GM19438 (cell line): ENCODE measurements at regions not wholly inside any gene's neighbourhood (a gene's known extent, or its start where the extent isn't known, plus 50 kb on each side); places are given as distances from the start of the nearest gene placed in this dataset.
"Not testable (repeated sequence)": the region's sequence is repeated elsewhere in the genome, so short reads cannot be mapped to it uniquely, and the experiment has no call there.

Experiments
- ATAC-seq: cut with Tn5 transposase; IDR thresholded peaks from one replicate; pipeline ENCODE4 v1.9.1; 2021; ENCODE audit warnings: low read depth; ENCODE audit not compliant: unreplicated experiment

DNA sequence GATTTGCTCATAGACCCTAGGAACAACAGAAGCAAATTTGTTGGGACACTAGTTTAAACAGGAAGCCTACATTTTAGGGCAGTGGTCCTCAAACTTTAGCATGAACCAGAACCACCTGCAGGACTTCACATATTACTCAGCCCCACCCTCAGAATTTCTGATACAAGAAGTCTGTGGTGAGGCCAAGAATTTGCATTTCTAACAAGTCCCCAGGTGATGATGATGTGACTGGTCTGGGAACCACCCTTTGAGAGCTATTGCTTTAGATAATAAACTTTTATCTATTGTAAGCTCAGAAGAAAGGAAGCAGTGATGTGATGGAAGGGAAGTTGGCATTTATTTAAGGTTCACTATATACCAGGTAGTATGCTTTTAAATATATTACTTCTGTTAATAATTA is 194.0 kb downstream of the FAM181B start:
- ATAC-seq, result no peak

DNA sequence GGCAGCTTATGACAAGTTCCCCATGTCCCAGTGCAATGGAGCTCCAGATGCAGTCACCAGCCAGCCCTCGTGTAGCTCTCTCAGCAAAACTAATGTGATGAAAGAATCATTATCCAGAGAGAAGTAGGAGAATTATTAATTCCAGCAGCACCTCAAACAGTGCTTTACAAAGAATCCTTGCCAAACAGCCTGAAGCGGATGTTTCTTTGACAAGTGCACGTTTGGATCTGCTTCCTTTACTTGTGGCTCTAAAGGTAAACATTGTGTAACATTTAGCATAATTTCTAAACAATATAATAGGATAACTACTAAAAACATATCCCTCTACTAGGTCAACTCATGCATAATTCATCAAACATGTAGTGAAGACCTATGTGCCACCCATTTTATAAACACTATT is 197.0 kb downstream of the FAM181B start:
- ATAC-seq, result no peak

DNA sequence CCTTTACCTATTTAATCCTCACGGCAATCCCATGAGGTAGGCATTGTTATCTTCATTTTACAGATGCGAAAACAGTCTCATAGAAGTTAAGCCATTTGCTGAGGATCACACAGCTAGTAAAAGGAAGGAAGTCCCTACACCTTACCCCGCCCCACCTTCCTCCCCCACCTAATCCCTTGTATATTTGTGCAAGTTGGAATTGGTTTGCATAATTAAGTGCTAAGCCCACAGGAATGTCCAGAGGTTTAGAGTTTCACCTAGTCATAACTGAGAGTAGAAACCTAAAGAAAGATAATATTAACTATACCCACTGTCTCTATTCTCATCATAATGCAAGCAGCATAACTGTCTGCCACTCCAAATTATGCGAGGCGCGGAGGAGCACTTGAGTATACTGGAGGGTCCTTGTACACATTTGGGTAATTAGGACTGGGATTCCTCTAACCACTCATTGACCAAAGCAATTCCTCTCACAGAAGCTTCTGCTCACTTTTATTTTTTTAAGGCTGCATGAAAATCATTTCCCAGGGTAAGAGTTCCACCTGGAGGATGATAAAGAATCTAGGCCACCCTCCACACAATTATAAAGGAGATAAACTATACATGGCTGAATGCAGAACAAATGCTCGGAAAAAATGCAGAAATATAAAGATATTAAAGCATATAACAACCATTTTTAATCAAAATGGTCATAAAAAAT is 199.9 kb downstream of the FAM181B start:
- ATAC-seq, result no peak

DNA sequence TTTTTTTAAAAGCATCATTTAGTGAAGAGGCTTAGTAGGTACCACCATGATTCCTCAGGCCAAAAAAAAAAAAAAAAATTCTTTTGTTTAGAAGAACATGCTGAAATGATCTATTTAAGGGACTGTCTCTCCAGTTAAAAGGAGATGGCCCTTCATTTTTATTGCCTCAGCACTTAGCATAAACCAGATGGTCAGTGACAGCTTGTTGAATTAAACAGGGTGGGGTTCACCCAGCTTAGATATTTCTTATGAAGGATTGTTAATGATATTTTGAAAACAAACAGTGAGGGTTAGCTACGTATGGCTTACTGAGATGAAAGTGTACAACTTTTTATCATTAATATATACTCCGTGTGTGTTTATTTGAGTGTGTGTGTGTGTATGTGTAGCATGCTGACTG is 203.7 kb downstream of the FAM181B start:
- no peak for ATAC-seq

DNA sequence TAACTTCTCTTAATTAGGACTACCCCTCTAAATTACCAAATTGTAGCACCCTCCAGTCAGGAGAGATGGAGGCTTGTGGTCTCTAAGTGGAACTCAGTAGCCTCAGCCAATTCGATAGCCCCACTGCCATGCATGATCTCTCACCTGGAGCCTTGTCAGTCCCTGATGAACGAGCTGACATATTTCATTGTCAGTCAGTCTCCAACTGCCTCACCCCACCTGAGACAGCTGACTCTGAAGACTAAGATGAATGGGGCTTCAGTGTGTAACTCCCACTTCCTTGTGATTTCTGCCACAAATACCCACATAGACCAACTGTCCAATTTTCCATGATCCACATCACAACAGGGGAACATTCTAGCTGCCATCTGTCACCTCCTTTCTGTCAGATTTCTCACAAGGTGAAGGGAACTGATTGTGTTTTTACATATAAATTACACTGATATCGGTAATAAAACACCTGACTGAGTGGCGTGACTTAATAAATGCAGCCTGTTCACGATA is 206.5 kb downstream of the FAM181B start:
- ATAC-seq, result no peak

DNA sequence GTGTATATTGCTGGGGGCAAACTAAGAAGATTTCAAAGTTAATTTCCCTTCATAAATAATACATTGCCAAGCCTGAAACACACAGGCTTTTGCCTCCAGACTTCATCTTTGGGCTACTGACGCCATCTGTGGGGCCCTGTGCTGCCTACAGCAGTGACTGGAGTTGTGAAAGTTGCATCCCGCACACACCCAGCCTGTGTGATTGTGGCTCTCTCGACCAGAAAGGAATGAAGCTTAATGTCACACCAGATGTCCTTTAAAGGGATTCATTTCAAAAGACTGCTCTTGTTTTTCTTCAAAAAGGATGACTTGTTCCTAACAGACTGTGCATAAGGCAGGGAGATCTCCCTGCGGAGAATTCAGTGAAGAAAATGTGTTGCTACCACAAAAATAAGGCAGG is 210.5 kb downstream of the FAM181B start:
- ATAC-seq, result no peak

DNA sequence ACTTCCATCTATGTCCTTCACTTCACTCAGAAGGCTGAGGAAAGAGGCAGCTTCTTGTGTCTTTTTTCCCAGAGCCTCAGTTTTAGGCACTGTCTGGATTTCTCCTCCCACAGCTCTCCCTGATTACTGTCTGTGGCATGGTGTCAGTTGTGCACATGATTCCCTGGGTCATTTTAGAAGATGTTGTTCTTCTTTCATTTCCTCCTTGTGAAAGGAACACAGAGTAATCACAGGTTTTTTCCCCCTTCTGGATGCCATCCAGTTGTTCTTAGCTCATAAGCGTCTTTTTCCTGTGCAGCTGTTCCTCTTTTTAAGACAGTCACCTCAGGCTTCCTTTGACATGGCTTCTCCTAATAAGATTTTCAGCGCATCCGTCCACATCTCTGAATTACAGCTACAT is 212.2 kb downstream of the FAM181B start:
- ATAC-seq, result no peak

DNA sequence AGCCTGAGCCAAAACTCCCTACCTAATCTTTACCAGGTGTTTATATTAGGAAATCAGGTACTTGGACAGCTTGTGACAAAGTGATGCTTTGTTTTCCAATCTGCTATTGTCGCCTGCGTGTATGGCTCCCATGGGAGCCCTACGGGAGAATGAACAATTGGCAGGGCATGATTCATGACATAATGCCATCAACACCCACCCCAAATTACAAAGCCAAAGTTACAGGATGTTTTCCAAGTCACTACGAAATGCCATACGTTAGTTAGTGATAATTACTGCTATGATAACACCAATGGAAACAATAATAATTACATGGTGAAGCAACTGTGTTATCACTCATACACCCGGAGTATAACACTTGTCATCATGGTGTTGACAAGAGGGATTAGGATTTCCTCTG is 226.4 kb downstream of the FAM181B start:
- no peak for ATAC-seq

DNA sequence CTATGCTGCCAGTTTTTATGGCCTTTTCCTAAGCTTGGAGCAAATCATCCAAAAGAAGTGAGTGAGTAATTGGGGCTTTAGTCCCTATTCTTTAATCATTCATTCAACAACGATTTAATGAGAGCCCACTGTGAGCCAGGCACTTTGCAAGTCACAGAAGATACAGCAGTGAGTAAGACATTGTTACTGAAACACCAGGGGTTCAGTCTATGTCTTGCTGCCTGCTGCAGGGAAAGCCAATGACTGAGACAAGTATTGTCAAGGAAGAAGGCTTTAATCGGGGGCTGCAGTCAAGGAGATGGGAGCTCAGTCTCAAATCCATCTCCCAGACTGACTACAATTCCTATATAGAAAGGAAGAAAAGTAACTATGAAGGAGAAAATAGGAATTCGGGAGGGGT is 228.3 kb downstream of the FAM181B start:
- no peak for ATAC-seq

DNA sequence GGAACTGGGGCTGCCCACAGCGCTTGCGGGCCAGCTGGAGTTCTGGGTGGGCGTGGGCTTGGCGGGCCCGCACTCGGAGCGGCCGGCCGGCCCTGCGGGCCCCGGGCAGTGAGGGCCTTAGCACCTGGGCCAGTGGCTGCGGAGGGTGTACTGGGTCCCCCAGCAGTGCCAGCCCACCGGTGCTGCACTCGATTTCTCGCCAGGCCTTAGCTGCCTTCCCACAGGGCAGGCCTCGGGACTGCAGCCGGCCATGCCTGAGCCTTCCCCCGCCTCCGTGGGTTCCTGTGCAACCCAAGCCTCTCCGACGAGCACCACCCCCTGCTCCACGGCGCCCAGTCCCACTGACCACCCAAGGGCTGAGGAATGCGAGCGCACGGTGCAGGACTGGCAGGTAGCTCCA is 232.5 kb downstream of the FAM181B start:
- not testable (repeated sequence) for ATAC-seq

DNA sequence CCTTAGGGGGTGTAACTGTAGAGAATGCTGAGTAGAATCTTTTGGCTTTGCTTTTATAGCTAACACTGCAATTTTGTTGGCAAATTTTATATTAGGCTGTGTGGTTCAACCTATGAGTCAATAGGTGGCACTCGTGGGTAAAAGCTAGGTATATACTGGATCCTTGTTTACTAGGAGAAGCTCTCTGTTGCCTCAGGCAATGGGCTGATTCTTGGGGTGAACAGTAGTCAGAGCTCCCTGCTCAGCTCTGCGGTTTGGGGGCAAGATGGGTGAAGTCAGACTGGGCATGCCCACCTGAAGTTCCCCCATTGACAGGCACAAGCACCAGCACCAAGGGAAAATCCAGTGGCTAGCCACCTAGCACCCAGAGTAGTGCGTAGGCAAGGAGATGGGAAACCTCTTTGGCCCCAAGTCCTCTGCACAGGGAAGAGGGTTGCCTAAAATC is 238.7 kb downstream of the FAM181B start:
- no peak for ATAC-seq

DNA sequence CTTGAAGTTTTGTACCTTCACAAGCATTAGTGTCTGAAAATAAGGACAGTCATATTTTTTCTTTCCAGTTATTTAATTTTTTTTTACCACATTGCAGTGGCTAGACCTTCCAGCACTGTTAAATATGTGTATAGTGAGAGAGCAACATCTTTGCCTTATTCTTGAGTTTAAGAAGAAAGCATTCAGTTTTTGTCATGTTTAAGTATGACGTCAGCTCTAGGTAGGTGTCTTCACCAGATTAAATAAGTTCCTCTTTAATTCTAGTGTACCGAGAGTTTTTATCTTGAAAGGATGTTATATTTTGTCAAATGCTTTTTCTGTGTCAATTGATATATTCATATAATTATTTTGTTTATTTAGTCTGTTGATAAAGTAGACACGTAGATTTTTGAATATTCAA is 258.8 kb downstream of the FAM181B start:
- no peak for ATAC-seq

DNA sequence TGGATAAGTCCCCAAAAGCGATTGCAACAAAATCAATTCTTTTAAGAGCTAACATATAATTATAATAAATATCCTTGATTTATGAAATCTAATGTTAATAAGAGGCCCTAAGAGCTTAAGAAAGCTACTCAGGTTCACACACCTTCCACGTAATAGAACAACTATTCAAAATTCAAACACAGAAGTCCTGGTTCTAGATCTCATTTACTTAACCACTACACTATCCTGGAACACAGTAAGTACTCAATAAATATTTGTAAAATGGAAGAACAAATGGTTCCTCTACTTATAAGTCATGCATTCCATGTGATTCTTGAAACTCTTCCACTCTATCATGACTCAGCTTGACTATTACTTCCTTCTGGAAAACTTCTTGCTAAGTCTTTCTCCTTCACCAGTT is 268.2 kb downstream of the FAM181B start:
- no peak for ATAC-seq

DNA sequence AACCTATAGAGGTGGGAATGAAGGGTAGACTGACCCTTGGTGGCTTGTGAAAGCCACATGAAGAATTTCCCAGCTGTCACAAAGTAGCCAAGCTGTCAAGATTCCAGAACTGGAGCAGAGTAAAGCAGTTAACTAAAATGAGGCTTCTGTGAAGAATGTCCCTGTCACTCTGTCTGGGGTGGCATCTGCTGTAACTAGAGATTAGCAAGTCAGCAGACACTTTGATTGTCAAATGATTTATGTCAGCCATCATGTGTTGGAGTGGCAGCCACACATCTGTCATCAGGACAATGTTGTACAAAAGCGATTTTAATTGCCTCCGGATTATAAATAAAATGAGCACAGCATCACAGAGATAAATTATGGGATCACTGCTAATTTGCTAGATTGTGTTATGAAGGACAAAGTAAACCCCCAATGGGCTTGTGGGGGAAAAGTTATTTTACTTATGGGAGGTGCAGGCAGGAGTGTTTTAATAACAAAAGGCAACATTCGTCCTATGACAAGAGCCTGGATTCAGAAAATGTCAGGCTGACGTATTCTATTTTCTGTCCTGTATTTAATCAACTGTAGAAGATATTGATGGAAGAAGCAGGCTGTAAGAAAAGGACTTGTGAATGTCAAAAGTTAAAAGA is 270.9 kb downstream of the FAM181B start:
- ATAC-seq, result no peak

DNA sequence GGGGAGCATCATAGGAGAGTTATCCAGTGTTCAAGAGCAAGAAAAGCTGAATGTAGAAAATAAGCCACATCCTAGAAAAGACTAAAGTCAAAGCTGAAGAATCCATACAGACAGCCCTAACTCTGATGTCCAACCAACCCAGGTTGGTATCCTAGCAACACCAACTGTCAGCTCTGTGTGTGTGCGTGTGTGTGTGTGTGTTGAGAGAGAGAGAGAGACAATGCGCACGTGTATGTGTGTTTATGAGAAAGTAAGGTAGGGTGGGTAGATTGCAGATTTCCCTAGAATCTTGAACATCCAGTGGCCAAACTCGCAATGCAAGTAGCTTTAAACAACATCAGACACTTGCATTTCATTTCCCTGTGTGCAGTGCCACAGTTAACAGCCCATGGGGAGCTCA is 274.9 kb downstream of the FAM181B start:
- ATAC-seq, result no peak

DNA sequence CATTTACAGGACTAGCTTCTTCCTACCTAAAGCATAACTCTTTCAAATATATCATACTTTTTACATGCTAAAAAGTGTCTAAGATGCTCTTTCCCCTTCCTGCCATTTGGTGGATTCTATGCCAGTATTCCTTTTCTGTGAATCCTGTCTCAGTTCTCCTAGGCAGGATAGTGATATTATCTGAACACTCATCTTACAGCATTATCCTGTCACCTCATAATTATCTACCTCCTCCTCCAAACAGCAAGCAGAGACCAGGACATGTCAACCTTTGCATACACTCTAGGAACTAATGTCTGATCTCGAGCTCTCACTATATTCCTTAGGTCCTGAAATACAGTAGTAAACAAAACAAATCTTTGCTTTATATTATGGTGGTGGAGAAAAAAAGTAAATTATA is 275.5 kb downstream of the FAM181B start:
- no peak for ATAC-seq

DNA sequence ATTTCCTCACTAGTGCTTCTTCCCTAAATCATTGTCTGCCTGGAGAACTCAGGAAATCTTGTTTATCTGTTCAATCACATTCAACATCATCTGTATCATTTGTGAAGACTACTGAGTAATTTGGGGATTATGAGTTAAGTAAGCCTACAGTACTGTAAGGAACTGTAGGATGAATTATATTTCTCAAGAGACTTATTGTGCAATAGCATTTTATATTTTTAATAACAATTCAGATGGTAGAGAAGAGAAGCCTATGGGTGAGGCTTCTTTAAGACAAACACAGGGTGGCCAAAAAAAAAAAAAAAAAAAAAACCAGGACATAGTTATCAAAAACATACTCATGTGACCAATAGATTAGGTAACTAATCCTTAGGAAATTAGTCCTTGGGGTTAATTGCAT is 282.7 kb downstream of the FAM181B start:
- ATAC-seq, result no peak

DNA sequence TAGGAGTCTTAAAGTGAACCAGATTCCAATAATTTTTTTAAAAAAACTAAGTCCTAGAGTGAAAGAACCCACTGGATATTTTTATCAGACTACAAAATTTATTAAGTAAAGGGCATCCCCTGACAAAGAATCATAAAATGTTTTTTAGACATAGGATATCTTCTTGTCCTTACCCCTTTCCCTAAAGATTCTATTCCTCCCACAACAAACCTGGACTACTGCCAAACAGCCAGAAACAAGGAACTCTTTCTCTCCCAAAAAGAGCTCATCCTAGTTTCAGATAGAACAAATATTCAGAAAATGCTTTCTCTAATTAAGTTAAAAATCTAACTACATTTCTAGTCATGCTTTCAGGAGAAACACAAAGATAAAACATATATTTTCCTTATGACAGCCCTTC is 327.1 kb downstream of the FAM181B start:
- no peak for ATAC-seq

DNA sequence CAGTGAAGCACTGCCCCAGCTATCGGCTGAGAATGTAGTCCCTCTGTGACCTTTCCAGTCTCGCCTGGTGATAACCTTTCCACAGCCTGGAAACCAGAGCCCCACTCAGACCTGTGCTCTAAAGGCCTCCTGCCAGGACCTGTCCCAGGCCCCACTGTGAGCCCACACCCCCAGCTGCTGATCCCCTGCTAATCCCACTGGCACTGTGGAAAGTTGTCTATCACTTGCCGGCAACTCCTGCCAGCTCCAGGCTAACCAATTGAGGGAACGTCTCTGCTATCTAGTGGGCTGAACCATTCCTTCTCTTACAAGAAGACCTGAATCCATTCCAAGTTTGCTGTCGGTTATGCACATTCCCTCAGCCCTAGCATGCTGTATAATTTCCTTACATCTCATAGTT is 328.2 kb downstream of the FAM181B start:
- no peak for ATAC-seq

DNA sequence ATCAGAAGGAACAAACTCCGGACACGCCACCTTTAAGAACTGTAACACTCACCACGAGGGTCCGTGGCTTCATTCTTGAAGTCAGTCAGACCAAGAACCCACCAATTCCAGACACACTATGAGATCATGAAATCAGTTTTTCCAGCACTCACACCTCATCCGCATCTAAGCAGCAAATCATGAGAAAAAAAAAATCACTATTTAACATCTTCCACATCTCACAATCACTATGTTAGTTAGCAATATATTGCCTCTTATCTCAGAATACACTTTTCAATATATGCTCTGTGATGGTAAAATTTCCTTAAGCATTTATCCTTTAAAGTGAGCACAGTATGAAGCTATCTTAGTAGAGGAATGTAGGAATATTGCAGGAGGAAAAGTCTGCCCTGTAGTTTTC is 328.7 kb downstream of the FAM181B start:
- no peak for ATAC-seq

DNA sequence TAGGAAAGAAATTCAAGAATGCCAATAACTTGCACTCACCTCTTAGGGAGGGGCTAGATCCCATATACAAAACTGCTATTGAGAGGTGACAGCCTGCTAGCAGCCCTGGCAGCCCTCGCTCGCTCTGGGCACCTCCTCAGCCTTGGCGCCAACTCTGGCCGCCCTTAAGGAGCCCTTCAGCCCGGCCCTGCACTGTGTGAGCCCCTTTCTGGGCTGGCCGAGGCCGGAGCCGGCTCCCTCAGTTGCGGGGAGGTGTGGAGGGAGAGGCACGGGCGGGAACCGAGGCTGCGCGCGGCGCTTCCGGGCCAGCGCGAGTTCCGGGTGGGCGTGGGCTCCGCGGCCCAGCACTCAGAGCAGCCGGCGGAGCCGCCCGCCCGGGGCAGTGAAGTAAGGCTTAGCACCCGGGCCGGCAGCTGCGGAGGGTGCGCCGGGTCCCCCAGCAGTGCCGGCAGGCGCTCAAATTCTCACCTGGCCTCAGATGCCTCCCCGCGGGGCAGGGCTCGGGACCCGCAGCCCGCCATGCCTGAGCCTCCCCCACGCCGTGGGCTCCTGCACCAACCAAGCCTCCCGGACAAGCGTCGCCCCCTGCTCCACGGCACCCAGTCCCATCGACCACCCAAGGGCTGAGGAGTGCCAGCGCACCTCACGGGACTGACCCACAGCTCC is 329.9 kb downstream of the FAM181B start:
- ATAC-seq, result no peak

DNA sequence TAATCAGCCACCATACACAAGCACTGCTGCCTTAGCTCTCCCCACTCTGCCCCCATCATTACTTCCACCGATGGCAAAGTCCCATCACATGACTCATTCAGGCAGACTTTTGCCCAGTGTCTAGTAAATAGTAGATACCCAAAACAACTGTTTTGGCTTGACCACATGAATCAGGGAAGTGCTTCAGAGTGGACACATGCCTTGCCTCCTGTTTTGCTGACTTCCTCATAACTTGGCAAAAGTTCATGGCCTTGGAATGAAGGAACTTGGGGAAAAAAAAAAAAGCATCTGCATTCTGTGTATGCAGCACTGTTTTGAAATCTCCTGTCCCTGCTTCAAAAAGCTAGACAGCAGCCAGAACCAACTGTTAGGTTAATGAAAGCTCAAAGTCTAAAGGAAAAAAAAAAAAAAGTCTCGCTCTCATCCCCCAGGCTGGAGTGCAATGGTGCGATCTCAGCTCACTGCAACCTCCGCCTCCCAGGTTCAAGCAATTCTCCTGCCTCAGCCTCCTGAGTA is 335.3 kb downstream of the FAM181B start:
- ATAC-seq, result no peak
